ENCODE measurements at regions not wholly inside any gene's neighbourhood (a gene's known extent, or its start where the extent isn't known, plus 50 kb on each side); places are given as distances from the start of the nearest gene placed in this dataset.
A peak's percentile ranks its signal among the peaks of the same experiment; 100 is the strongest.

DNA sequence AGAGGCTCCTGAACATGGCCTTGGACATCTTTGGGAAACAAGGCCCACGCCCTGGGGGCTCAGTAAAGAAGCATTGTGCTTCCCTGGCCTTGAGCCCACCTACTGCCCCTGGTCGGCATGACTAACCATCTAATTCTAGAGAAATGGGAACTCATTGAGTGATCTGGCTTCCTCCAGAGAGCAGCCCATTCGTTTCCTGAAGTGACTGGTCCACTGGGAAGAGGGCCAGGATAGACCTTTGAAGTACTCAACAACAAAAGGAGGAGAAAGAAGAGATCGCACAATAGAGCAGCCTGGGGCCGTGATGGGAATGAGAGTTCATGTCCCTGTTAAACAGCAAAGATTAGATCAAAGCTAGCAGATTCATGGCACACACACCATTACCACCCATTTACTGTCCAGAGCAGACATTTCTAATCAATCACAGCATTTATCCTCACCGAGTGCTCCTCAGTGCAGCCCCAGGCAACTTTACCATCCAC lies 514.4 kb upstream of the PROK2 start:
- H3K27ac ChIP-seq (replicated peaks), result peak overlapping the region; percentile 56
- no peaks in the 10 kb centered on the region for H3K36me3 ChIP-seq
- H3K27me3 ChIP-seq (ENCODE audit: low read depth), result no peaks in the 10 kb centered on the region
- TF ChIP-seq, protein P1, sequence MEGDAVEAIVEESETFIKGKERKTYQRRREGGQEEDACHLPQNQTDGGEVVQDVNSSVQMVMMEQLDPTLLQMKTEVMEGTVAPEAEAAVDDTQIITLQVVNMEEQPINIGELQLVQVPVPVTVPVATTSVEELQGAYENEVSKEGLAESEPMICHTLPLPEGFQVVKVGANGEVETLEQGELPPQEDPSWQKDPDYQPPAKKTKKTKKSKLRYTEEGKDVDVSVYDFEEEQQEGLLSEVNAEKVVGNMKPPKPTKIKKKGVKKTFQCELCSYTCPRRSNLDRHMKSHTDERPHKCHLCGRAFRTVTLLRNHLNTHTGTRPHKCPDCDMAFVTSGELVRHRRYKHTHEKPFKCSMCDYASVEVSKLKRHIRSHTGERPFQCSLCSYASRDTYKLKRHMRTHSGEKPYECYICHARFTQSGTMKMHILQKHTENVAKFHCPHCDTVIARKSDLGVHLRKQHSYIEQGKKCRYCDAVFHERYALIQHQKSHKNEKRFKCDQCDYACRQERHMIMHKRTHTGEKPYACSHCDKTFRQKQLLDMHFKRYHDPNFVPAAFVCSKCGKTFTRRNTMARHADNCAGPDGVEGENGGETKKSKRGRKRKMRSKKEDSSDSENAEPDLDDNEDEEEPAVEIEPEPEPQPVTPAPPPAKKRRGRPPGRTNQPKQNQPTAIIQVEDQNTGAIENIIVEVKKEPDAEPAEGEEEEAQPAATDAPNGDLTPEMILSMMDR (IDR thresholded peaks at IDR 0.05; ENCODE audit: borderline replicate concordance), result no peak
- intact Hi-C loops (cut with micrococcal nuclease), result no loop called here
- H3K4me3 ChIP-seq, result no peak overlapping the region
- no peaks in the 10 kb centered on the region for H3K9me3 ChIP-seq (replicated peaks)
- H3K4me1 ChIP-seq, result peaks cover 28% of the 10 kb centered on the region
- DNase-seq, result no peak

DNA sequence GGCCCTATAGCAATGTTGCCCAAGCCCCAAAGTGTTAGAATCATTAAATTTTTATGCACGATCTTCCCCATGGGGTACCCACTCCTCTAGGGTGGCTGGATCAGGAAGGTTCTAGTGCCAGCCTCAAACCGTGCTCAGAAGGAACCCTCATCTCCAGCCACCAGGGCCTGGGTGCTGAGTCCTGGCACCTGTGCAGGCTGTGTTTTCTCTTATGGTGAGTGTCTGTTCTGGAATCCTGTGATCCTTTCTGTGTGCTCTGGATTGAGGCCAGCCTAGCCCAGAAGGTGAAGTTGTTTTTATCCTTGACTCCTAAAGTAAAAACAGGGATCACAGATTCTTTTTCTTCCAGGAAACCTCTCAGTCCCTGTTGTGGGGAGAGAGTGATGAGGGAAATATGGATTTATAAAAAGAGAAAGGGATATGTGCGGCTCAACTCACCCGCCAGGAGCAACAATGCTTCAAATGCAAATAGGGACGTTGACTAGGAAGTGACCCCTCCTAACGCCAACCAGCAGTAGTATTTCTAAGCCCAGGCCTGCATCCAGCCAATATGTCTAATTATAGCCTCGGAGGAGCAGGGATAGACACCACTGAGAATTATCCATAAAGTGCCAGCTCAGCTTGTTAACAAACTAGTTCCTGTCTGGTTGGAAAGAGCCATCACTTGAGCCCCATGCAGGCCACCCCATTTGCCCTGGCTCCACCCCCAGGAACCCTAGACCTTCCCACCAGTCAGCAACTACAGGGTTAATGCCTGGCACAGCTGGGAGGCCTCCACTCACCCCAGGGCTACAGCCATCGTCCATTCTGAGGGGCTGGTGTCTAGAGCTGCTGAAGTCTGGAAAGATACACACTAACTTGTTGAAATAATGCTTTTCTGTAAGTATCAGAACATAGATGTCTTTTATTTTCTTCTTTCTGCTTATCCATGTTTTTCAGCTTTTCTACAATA lies 513.5 kb upstream of the PROK2 start:
- H3K27ac ChIP-seq (replicated peaks), result peak overlapping the region; percentile 56

DNA sequence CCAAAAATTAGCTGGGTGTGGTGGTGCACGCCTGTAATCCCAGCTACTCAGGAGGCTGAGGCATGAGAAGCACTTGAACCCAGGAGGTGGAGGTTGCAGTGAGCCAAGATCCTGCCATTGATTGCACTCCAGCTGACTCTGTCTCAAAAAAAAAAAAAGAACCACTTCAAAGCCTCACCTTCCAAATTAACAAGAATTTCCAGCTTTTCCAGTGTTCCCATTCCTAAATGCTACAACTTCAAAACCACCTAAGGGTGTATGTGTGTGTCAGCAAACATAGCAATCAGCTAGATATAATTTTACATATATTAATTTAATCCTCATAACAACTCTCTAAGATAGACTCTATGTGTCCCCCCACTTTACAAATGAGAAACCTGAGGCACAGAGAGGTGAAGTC lies 512.5 kb upstream of the PROK2 start:
- intact Hi-C loops (cut with micrococcal nuclease), result no loop called here
- peaks cover 20% of the 10 kb centered on the region for H3K4me1 ChIP-seq

More for the DNA sequence above, 513.5 kb upstream of the PROK2 start:
- Histone ChIP-seq H3K27me3 (ENCODE audit: low read depth) (no peaks in the 10 kb centered on the region), H3K9me3 (replicated peaks) (no peaks in the 10 kb centered on the region), H3K4me3 (no peak overlapping the region), H3K36me3 (no peaks in the 10 kb centered on the region), H3K4me1 (peaks cover 20% of the 10 kb centered on the region)
- no peak for DNase-seq
- intact Hi-C loops (cut with micrococcal nuclease), result no loop called here
- TF ChIP-seq, protein P1 (IDR thresholded peaks at IDR 0.05; ENCODE audit: borderline replicate concordance), result no peak

DNA sequence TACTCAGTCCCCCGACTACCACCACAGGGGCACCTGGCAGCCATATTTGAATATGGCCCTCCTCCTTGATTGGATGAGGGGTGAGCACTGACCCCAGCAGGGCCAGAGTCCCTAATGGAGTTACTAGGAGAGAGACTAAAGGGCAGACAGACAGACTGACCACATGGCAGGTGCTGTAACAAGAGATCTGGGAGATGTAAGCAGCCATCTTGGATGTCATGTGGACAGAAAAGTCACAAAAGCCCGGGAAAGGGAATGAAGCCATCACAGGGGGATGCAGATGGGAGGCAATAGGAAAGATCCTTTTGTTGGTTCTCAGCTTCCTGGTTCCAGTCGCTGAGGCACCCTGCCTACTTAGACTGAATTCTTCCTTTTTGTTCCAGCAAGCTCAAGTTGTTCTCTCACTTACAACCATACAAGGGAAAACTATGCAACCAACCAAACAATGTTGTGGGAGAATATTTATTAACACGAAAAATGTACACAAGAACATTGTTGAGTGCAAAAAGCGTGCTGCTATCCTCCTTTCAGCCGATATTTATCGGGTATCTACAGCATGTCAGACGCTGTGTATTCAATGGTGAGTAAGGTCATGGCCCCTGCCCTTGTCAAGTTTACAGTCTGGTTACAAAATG lies 511.6 kb upstream of the PROK2 start:
- intact Hi-C loops (cut with micrococcal nuclease), result no loop called here
- TF ChIP-seq, protein P1 (IDR thresholded peaks at IDR 0.05; ENCODE audit: borderline replicate concordance), result no peak
- no peak for DNase-seq
- peaks cover 20% of the 10 kb centered on the region for H3K4me1 ChIP-seq
- no peaks in the 10 kb centered on the region for H3K36me3 ChIP-seq
- H3K27ac ChIP-seq (replicated peaks), result no peak overlapping the region
- H3K9me3 ChIP-seq (replicated peaks), result no peaks in the 10 kb centered on the region
- no peak overlapping the region for H3K4me3 ChIP-seq
- H3K27me3 ChIP-seq (ENCODE audit: low read depth), result peaks cover 1% of the 10 kb centered on the region

More for the DNA sequence above, 512.5 kb upstream of the PROK2 start:
- Histone ChIP-seq H3K27ac (replicated peaks) (no peak overlapping the region), H3K9me3 (replicated peaks) (no peaks in the 10 kb centered on the region), H3K27me3 (ENCODE audit: low read depth) (no peaks in the 10 kb centered on the region), H3K36me3 (no peaks in the 10 kb centered on the region), H3K4me3 (no peak overlapping the region)
- no peak for DNase-seq
- TF ChIP-seq, protein P1 (IDR thresholded peaks at IDR 0.05; ENCODE audit: borderline replicate concordance), result no peak

DNA sequence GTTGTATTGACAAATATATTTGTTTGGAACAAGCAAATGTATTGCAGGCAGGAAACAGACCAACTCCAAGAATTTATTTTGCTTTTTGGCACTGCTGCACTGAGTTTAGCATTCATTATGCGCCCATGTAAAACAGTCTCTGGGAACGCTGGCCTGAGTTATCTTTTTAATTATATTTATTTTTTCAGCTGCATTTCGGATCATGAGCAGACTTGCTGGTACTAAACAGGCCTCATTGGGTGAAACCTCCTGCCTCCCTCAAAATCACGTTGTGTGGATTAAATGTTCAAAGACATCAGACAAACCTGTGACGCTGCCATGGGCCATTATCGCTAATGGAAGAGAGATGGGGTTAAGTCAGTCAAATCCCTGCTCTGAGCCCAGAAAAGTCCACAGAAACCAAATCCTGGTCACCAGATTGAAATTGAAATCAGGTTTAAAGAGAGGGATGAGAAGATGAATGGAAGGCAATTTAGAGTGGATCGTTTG lies 511.1 kb upstream of the PROK2 start:
- intact Hi-C loops (cut with micrococcal nuclease), result no loop called here
- TF ChIP-seq, protein P1 (IDR thresholded peaks at IDR 0.05; ENCODE audit: borderline replicate concordance), result no peak
- no peak overlapping the region for H3K27ac ChIP-seq (replicated peaks)

More for the DNA sequence above, 511.1 kb upstream of the PROK2 start:
- Histone ChIP-seq H3K4me1 (peaks cover 20% of the 10 kb centered on the region), H3K36me3 (no peaks in the 10 kb centered on the region), H3K9me3 (replicated peaks) (no peaks in the 10 kb centered on the region), H3K27me3 (ENCODE audit: low read depth) (peaks cover 7% of the 10 kb centered on the region), H3K4me3 (no peak overlapping the region)
- DNase-seq, result no peak
